Body of pancreas (tissue), 4 donors: ENCODE measurements at regions not wholly inside any gene's neighbourhood (a gene's known extent, or its start where the extent isn't known, plus 50 kb on each side); places are given as distances from the start of the nearest gene placed in this dataset.

Experiments used
- POLR2A ChIP-seq, 3 donors: fragments of 450-650 bp; IDR thresholded peaks; one replicate each; pipeline ENCODE4 v1.6.1; 2016; ENCODE audit warnings: antibody characterized with exemption in 3 of 3, mild to moderate bottlenecking in 2 of 3
- TF ChIP-seq, protein P1 (sequence below), 7 experiments: fragments of 450-650 bp in 4 of 7; fragments of 200-600 bp in 3 of 7; sonication (generic) in 3 of 7; IDR thresholded peaks; one replicate each; pipeline ENCODE4 v1.5.1; 2016 to 2019; ENCODE audit warnings: antibody characterized with exemption in 7 of 7

DNA sequence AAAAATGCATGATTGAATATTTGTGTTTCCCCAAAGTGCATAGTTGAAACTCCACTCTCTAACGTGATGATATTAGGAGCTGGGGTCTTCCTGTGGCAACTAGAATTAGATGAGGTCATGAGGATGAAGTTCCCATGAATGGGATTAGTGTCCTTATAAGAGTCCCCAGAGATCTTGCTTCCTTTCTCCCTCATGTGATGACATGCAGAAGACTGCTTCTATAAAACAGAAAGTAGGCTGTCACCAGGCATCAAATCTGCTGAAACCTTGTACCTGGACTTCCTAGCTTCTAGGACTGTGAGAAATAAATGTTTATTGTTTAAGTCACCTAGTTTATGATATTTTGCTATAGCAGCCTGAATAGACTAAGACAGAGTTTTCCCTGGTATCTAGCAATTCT is 586.5 kb upstream of the EPHA7 start:
- TF ChIP-seq, protein P1, sequence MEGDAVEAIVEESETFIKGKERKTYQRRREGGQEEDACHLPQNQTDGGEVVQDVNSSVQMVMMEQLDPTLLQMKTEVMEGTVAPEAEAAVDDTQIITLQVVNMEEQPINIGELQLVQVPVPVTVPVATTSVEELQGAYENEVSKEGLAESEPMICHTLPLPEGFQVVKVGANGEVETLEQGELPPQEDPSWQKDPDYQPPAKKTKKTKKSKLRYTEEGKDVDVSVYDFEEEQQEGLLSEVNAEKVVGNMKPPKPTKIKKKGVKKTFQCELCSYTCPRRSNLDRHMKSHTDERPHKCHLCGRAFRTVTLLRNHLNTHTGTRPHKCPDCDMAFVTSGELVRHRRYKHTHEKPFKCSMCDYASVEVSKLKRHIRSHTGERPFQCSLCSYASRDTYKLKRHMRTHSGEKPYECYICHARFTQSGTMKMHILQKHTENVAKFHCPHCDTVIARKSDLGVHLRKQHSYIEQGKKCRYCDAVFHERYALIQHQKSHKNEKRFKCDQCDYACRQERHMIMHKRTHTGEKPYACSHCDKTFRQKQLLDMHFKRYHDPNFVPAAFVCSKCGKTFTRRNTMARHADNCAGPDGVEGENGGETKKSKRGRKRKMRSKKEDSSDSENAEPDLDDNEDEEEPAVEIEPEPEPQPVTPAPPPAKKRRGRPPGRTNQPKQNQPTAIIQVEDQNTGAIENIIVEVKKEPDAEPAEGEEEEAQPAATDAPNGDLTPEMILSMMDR (IDR thresholded peaks at IDR 0.05) = no peak
- no peak for TF ChIP-seq POLR2A (IDR thresholded peaks at IDR 0.05)
